GM10266 (cell line): ENCODE measurements at regions not wholly inside any gene's neighbourhood (a gene's known extent, or its start where the extent isn't known, plus 50 kb on each side); places are given as distances from the start of the nearest gene placed in this dataset.

Experiments used
- DNase-seq: peaks from one replicate; pipeline ENCODE4 v3.0.0; 2012; ENCODE audit errors: extremely low spot score
- TF ChIP-seq, protein P1 (sequence below): IDR thresholded peaks from 2 replicates; pipeline ENCODE4 v1.5.1; 2012; ENCODE audit warnings: mild to moderate bottlenecking, low read depth; ENCODE audit not compliant: control insufficient read depth, insufficient read depth; ENCODE audit errors: missing control alignments

DNA sequence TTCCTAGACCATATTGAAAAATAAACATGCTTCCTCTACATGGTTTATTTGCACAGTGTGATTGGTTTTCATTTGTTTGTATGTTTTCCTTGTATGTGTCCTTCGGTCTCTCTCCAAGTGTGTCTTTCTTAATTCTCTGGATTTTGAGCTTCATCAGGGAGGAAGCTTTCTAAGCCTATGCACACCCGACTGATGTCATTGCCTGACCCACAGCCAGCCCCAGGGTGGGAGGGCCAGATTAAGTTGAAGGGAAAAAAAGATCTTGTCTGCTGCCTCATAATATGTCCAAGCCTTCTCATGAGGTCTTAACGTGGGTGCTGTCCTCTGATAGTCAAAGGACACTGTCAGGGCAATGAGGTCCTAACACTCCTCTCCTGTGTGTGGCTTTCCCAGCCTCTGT is 115.2 kb downstream of the MARCHF4 start:
- no peak for DNase-seq
- TF ChIP-seq, protein P1, sequence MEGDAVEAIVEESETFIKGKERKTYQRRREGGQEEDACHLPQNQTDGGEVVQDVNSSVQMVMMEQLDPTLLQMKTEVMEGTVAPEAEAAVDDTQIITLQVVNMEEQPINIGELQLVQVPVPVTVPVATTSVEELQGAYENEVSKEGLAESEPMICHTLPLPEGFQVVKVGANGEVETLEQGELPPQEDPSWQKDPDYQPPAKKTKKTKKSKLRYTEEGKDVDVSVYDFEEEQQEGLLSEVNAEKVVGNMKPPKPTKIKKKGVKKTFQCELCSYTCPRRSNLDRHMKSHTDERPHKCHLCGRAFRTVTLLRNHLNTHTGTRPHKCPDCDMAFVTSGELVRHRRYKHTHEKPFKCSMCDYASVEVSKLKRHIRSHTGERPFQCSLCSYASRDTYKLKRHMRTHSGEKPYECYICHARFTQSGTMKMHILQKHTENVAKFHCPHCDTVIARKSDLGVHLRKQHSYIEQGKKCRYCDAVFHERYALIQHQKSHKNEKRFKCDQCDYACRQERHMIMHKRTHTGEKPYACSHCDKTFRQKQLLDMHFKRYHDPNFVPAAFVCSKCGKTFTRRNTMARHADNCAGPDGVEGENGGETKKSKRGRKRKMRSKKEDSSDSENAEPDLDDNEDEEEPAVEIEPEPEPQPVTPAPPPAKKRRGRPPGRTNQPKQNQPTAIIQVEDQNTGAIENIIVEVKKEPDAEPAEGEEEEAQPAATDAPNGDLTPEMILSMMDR: no peak
